OCI-LY3 (cell line): ENCODE measurements at regions not wholly inside any gene's neighbourhood (a gene's known extent, or its start where the extent isn't known, plus 50 kb on each side); places are given as distances from the start of the nearest gene placed in this dataset.

Experiments
- H2AFZ ChIP-seq: fragments of 200-600, 300-600 bp; shearing (Covaris generic); 2 replicates; pipeline ENCODE4 v1.6.0; 2014; ENCODE audit warnings: antibody characterized with exemption, low read depth, low read length
- H3K27ac ChIP-seq: fragments of 200-600, 300-600 bp; sonication (generic); 2 replicates; pipeline ENCODE4 v1.5.1; 2014; ENCODE audit warnings: mild to moderate bottlenecking, low read length, moderate library complexity, mixed read lengths
- H3K27me3 ChIP-seq: fragments of 200-600, 300-600 bp; sonication (generic); 2 replicates; pipeline ENCODE4 v1.6.1; 2014; ENCODE audit warnings: low read depth, low read length, mixed read lengths
- H3K36me3 ChIP-seq: fragments of 200-600, 300-600 bp; sonication (generic); replicated peaks from 2 replicates; pipeline ENCODE3; 2014; ENCODE audit warnings: low read depth, low read length, mixed read lengths
- H3K4me1 ChIP-seq: fragments of 300-600, 200-600 bp; sonication (generic); 2 replicates; pipeline ENCODE4 v1.6.1; 2014; ENCODE audit warnings: low read length, mixed read lengths
- H3K4me2 ChIP-seq: fragments of 200-600, 300-600 bp; sonication (generic); 2 replicates; pipeline ENCODE4 v1.6.1; 2014; ENCODE audit warnings: low read length, mixed read lengths
- H3K4me3 ChIP-seq: fragments of 300-600, 200-600 bp; sonication (generic); 2 replicates; pipeline ENCODE4 v1.5.1; 2014; ENCODE audit warnings: antibody characterized with exemption, mild to moderate bottlenecking, low read length, moderate library complexity
- H3K79me2 ChIP-seq: fragments of 300-600, 200-600 bp; shearing (Covaris generic); 2 replicates; pipeline ENCODE4 v1.6.1; 2014; ENCODE audit warnings: mild to moderate bottlenecking, low read length, mixed read lengths
- H3K9ac ChIP-seq: fragments of 300-600, 200-600 bp; shearing (Covaris generic); 2 replicates; pipeline ENCODE4 v1.6.0; 2014; ENCODE audit warnings: mild to moderate bottlenecking, low read length, moderate library complexity
- H3K9me3 ChIP-seq: fragments of 200-600, 300-600 bp; shearing (Covaris generic); 2 replicates; pipeline ENCODE4 v1.6.1; 2014; ENCODE audit warnings: low read length, mixed read lengths; ENCODE audit not compliant: insufficient read depth
- H4K20me1 ChIP-seq: fragments of 200-600, 300-600 bp; sonication (generic); 2 replicates; pipeline ENCODE4 v1.6.1; 2016; ENCODE audit warnings: low read length, mixed read lengths; ENCODE audit not compliant: insufficient read depth
- EZH2phosphoT487 ChIP-seq: fragments of 200-600 bp; shearing (Covaris generic); IDR thresholded peaks from 2 replicates; pipeline ENCODE4 v1.6.1; 2018; ENCODE audit warnings: antibody characterized with exemption, mixed run types, low read depth
- TF ChIP-seq, protein P1 (sequence below): fragments of 200-600, 300-600 bp; sonication (generic); IDR thresholded peaks from 2 replicates; pipeline ENCODE4 v1.5.1; 2014; ENCODE audit warnings: antibody characterized with exemption, low read length, low read depth

GRCh38 chrX:46386511-46386910 is 158.7 kb downstream of the ZNF674 start:
- Histone ChIP-seq H3K9me3 (no peaks in the 10 kb centered on the region), H3K4me3 (no peak overlapping the region), H3K79me2 (no peaks in the 10 kb centered on the region), H3K36me3 (no peaks in the 10 kb centered on the region), H3K9ac (no peak overlapping the region), H4K20me1 (no peaks in the 10 kb centered on the region), H3K27ac (no peak overlapping the region), H3K27me3 (no peaks in the 10 kb centered on the region), H2AFZ (no peak overlapping the region), H3K4me1 (peaks cover under 1% of the 10 kb centered on the region; the same call in 1 of the 2 replicates), H3K4me2 (no peak overlapping the region)
- TF ChIP-seq, protein P1, sequence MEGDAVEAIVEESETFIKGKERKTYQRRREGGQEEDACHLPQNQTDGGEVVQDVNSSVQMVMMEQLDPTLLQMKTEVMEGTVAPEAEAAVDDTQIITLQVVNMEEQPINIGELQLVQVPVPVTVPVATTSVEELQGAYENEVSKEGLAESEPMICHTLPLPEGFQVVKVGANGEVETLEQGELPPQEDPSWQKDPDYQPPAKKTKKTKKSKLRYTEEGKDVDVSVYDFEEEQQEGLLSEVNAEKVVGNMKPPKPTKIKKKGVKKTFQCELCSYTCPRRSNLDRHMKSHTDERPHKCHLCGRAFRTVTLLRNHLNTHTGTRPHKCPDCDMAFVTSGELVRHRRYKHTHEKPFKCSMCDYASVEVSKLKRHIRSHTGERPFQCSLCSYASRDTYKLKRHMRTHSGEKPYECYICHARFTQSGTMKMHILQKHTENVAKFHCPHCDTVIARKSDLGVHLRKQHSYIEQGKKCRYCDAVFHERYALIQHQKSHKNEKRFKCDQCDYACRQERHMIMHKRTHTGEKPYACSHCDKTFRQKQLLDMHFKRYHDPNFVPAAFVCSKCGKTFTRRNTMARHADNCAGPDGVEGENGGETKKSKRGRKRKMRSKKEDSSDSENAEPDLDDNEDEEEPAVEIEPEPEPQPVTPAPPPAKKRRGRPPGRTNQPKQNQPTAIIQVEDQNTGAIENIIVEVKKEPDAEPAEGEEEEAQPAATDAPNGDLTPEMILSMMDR: peak; percentile 37
- TF ChIP-seq EZH2phosphoT487: no peak

GRCh38 chrX:46383006-46383405 is 162.2 kb downstream of the ZNF674 start:
- Histone ChIP-seq H2AFZ (no peak overlapping the region), H3K4me3 (no peak overlapping the region), H4K20me1 (no peaks in the 10 kb centered on the region), H3K27me3 (peaks cover 4% of the 10 kb centered on the region; the same call in 1 of the 2 replicates), H3K36me3 (no peaks in the 10 kb centered on the region), H3K79me2 (no peaks in the 10 kb centered on the region), H3K9ac (no peak overlapping the region), H3K4me1 (peaks cover 11% of the 10 kb centered on the region), H3K4me2 (no peak overlapping the region), H3K27ac (no peak overlapping the region), H3K9me3 (no peaks in the 10 kb centered on the region)
- no peak for TF ChIP-seq EZH2phosphoT487
- TF ChIP-seq, protein P1: no peak

GRCh38 chrX:46382595-46382994 is 162.6 kb downstream of the ZNF674 start:
- Histone ChIP-seq H3K4me2 (no peak overlapping the region), H2AFZ (no peak overlapping the region), H4K20me1 (no peaks in the 10 kb centered on the region), H3K9me3 (no peaks in the 10 kb centered on the region), H3K27me3 (peaks cover 4% of the 10 kb centered on the region; the same call in 1 of the 2 replicates), H3K4me3 (no peak overlapping the region), H3K79me2 (no peaks in the 10 kb centered on the region), H3K9ac (no peak overlapping the region), H3K27ac (no peak overlapping the region), H3K36me3 (no peaks in the 10 kb centered on the region), H3K4me1 (peaks cover 11% of the 10 kb centered on the region)
- TF ChIP-seq EZH2phosphoT487: no peak
- TF ChIP-seq, protein P1: no peak

GRCh38 chrX:46381630-46382029 is 163.6 kb downstream of the ZNF674 start:
- 0 out of 2 replicates have a peak overlapping the region, but pooled peaks have one; percentile 33 for H2AFZ ChIP-seq
- no peak for TF ChIP-seq EZH2phosphoT487
- TF ChIP-seq, protein P1: peak; percentile 66
- no peak overlapping the region for H3K27ac ChIP-seq
- H3K36me3 ChIP-seq: no peaks in the 10 kb centered on the region
- no peaks in the 10 kb centered on the region for H4K20me1 ChIP-seq
- peaks cover 4% of the 10 kb centered on the region; the same call in 1 of the 2 replicates for H3K27me3 ChIP-seq
- 0 out of 2 replicates have a peak overlapping the region, but pooled peaks have one; percentile 9 for H3K4me3 ChIP-seq
- H3K9me3 ChIP-seq: no peaks in the 10 kb centered on the region
- no peaks in the 10 kb centered on the region for H3K79me2 ChIP-seq
- H3K4me2 ChIP-seq: peak overlapping the region; percentile 26
- peaks cover 11% of the 10 kb centered on the region for H3K4me1 ChIP-seq
- no peak overlapping the region for H3K9ac ChIP-seq
